GM19372 (cell line): ENCODE measurements at regions not wholly inside any gene's neighbourhood (a gene's known extent, or its start where the extent isn't known, plus 50 kb on each side); places are given as distances from the start of the nearest gene placed in this dataset.

ENCODE experiments used
- ATAC-seq: cut with Tn5 transposase; IDR thresholded peaks from one replicate; pipeline ENCODE4 v1.9.1; 2021; ENCODE audit warnings: mild to moderate bottlenecking, low read depth, moderate library complexity; ENCODE audit not compliant: unreplicated experiment

DNA sequence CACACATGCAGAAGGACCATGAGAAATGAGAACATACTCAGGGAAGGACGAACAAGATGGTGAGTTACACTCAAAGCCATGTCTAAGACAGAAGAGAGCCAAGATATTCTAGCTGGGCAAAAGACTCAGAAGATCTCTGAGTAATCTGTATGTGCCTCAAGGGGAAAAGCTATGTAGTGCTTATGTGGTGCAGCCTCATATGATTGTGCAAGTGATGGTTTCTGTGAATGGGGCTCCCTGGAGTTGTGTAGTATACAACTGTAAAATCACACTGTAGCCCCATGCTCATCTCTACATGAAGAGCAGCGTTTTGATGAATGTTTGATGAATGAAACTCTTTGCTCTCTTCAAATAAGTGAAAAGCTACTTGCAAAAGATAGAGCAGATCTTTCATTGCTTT lies 57.5 kb downstream of the OSR1 start:
- no peak for ATAC-seq

DNA sequence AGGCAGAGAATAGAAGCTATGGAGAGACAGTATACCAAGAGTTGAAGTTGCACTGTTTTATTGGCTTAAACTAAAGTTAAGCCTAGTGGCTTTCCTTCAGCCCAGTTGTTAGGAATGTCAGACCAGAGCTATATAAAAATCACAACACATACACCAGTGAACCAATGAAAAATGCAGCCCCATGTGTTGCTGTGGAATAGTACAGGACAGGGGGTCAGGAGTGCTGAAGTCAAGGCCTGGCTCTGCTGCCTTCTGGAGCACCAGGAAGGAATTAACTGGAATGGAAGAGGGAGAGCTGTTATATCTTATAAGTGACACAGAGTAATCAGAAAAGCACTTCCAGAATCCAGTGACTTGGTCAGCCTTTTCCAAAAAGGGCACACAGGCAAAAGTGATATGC lies 58.9 kb downstream of the OSR1 start:
- ATAC-seq, result no peak

DNA sequence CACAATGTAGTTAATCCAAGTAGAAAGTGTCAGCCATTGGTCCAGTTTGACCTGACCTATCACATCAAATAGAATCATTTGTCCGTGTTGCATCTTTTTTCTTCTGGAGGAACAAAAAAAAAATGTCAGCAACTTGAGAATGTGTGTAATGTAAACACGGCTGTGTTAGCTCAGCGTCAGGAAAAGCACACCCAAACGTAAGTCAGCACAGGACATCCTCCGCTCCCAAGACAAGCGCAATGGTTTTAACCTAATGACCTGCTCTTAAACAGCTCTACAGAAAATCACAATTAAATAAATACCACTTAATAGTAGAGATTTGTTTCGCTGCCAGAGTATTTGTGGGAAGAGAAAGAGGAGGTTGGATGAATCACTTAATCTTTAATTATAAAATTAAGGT lies 59.4 kb downstream of the OSR1 start:
- no peak for ATAC-seq

DNA sequence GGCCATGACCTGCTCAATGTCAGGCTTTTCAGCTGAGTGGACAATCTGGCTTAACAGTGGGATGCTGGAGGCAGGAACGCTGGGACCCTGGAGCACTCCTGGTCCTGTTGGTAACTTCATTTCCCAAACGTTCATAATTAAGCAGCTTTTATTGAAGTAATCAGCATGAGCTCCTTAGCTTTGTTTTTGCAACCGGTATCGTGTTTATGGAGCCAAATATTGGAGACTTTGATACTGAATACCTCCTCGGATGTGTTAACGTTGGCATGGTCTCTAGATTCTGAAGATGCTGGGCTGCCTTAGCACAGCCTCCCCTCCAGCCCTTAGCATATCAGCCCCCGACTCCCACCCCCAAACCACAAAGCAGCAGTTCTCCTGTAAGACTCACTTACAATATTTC lies 60.7 kb downstream of the OSR1 start:
- ATAC-seq, result no peak

DNA sequence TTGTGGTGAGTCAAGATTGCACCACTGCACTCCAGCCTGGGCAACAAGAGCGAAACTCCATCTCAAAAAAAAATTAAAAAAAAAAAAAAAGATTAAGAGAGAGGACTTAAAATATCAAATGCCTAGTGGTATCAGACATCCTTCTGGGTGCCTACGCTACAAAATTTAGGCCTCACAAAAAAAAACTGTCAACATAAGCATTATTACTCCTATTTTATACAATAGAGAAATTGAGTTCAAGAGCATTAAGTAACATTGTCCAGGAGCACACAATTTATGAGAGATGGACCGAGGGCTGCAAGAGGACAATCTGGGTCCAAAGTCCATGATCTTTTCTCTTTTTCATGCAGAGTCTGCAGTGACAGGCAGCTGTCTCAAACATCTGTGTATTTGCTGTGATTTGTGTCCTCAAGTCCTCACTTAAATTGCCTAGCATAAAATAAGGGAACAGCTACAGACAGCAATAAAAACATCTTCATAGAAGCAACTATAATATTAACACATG lies 62.4 kb downstream of the OSR1 start:
- no peak for ATAC-seq

DNA sequence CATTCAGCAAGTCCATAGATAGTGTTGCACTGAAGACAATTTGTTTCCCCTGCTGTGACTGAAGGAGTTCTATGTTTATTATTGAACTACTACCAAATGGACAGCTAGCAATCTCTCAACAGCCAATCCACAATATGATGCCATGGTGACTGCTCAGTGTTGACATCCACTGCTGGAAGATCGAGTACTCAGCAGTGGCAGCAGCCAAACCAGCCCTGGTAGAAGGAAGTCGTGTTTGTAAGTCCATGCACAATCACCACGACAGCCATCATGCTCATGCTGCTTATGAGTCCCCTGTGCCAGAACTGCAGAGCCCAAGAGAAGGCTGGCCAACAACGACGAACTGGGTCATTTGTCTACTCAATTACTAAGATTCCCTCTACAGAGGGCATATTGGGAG lies 66.4 kb downstream of the OSR1 start:
- ATAC-seq, result no peak

DNA sequence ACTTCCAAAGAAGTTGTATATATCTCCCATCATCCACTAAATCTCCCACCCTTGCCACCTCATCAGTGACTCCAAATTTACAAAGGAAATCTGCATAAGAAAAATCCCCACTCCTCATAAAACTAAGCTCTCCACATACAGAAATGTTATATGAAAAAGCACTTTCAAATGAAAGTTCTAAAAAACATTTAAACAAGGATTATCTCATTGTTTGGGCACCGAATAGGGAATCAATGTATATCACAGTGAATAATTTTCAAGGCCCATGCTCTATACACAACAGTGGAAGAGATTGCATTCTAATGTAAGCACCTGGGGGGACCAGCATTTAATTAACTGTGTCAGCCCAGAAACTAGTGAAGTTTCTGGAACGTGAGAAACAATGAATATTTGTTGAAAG lies 70.1 kb downstream of the OSR1 start:
- ATAC-seq, result no peak

DNA sequence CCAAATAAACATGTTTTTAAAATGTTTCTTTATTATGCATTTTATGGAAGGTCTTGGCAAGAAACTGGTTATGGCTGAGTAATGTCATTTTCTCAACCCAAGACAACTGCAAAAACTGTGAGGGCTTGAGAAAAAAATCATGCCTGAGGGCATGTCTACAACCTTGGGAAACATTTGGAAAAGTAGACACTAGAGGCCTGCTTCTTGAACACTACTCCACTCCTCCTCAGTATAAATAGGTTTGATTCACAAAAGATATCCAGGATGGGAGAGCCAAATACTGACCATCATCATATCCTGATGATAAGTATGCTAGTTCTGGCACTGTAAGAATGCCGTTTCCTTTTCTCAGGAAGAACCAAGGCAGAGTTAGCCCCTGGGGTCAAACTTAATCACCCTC lies 71.1 kb downstream of the OSR1 start:
- no peak for ATAC-seq

DNA sequence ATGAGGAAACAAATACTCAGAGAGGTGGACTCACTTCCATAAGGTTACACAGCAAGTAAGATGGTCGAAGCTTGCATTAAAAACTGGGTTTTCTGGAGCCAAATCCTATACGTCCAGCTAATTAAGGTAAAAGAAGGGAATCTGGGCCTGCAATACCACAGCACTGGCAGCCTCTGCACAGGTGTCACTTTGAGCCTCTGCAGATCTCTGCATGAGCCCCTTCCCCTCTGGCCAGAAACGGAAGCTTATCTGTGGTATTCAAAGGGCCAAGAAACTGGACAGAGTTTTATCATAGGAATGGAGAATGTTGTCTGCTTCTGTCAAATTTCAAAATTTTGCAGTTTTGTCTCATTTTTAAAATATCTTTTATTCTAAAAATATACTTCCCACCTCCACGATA lies 76.1 kb downstream of the OSR1 start:
- no peak for ATAC-seq

DNA sequence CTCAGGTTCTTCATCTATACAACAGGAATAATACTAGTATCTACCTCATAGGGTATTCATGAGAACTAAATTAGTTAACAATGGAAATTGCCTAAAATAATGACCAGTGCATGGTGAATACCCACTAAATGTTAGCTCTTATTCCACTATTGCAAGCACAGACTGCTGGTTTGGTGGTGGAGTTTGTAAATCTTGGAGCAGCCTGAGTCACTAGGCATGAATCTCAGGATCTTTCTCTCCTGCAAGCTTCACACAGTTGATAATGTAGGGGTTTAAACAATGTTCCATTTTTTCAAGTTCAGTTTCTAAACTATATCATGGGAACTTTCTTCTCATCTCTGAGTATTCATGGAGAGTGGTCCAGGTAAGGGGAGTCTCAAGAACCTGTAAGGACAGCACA lies 84.0 kb downstream of the OSR1 start:
- no peak for ATAC-seq

DNA sequence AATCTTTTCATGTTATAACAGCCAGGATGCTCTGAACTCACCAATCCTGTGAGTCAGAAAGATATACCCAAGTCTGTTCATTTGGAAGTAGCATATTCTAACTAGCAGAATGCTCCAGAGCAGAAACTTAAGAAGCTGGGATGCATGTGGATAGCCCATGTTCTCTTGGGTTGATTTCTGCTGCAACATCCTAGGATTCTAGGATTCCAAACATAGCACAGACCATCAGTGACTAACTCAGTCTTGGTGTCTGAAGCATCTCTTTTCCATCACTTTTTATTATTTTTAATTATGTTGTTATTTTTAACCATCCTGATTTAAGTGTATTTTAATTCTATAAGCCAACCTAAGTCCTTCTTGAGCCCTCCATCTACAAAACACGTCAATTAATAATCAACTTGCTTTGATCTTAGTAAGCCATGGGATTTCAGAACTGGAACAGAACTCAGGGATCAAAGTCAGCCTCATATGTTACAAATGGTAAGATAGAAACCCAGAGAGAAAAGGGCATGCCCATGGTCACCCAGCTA lies 85.4 kb downstream of the OSR1 start:
- no peak for ATAC-seq

DNA sequence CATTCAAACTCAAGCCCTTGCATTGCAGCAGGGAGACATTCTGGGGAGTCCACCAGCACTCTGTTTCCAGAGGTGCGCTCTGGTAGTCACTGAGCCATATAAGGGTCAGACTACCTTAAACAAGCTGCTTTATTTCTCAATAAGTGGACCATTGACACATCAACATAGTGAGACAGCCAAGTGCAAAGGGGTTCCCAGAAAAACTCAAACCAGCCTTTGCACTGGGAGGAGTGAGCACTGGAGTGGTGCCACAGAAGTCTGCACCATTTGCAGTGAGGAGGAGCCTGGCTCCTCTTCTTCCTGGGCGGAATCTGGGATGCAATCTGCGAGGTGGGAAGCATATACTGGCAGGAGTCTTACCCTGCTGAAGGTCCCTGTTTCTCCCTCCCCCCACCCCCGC lies 86.4 kb downstream of the OSR1 start:
- ATAC-seq, result no peak

DNA sequence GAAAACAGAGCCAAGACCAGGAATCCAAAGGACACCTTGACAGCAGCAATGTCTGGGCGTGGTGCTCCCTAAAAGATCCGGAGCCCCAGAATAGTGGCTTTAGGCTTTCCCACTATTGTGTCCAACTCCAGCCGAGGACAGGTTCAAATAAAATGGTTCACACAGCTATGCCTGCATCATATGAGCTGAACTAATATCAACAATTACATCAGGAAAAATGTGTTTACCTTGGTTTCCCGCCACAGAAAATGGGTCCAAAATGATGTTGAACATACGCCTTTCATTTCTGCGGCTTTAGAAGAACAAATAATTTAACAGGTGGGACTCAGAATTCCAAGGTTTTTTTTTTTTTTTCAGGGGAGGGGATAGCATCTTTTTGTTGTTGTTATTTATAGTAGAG lies 93.6 kb downstream of the OSR1 start:
- ATAC-seq, result no peak

DNA sequence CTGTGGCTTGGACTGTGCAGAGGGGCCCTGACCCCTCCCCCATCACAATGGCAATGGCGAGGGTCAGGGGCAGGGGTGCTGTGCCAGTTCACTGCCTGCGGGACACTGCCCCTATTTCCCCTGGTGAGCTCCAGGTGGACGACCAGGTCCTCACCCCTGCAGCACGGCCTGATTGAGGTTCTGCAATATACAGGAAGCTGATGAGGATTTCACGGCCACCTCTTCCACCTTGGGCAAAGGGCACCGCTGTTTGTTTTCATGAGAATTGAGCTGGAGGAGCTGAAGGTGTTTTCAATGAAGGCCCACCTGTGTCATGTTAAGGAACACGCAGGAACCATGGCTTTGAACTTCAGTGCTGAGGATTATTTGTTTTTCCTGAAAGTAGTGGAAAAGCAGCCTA lies 96.3 kb downstream of the OSR1 start:
- ATAC-seq, result no peak

DNA sequence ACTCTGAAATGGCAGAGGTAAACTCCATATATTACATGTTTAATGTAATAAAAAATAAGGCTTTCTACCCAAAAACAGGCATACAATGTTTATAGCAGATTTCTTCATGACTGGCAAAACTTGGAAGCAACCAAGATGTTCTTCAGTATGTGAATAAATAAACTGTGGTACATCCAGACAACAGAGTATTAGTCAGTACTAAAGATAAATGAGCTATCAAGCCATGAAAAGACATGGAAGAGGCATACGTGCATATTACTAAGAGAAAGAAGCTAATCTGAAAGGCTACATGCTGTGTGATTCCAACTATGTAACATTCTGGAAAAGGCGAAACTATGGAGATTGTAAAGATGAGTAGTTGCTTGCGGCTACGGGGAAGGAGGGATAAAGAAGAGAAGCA lies 97.4 kb downstream of the OSR1 start:
- ATAC-seq, result no peak

DNA sequence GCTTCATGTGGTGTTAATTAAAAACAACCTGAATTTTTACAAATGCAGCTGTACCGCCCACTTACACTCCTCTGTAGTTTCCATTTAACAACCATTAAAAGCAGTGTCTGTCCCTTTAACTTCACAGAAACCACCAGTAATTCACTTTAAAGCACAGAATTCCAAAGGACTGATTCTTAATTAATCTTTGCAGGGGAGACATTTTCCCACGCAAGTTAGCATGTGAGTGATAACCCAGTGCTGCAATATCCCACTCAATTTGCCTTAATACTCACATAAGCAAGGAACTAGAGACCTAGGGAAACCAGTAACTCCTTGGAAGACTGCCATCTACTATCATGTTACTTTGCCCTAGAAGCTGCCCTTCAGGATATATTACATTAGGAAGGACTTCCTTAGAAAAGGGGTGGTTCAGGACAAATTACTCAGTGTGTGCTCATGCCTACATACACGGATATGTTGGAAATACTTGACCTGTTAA lies 102.3 kb downstream of the OSR1 start:
- ATAC-seq, result no peak

DNA sequence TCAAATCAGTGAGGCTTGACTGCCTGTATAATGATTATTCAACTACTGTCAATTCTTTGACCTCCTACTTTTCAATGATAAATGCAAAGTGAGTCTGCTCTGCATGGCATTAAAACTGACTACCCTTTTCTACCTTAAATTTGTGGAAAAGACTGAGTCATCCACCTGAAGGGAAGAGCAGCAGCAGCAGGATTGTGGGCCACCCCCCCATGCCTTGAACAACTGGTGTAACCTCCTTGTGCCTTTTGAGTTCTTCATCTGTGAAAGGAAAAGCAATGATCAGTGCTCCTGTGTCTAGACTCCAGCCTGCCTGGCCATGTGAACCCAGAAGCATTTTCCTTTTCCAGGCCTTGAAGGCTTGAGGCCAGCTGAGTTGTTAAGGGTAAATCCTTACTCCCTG lies 102.9 kb downstream of the OSR1 start:
- ATAC-seq, result no peak

DNA sequence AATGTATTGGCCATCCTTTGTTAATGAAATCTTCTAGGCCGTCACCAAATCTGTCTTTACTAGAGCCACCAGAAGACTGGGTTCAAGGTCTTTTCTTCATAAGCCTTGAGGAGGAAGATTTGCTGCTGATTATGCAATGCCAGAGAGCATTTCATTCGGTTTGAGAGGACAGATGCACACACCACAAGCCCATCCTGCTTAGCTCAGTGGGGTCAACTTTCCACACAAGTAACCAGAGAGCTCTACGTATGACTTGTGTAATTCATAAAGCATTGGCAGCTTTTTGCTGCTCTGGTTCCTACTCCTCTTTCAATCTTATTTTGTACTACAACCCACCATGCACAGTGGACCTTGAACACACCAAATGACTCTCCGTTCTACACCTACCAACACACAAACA lies 106.9 kb downstream of the OSR1 start:
- no peak for ATAC-seq

DNA sequence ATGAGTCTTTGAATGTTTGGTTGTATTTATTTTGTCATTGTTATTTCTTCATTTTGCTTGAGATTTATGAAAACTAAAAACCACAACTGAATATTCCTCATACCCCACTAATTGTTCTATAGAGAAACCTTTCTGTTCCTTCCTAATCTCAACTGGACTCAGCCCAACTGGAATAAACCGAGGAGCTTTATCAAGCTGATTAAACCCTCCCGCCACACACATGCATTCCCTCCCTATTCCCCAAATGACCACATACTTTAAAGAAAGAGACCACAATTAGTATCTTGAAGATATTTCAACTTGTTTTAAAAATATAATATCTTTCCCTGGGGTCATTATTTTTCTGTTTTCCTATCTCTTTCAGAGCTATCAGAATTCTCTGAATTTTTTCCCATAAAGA lies 107.5 kb downstream of the OSR1 start:
- no peak for ATAC-seq

DNA sequence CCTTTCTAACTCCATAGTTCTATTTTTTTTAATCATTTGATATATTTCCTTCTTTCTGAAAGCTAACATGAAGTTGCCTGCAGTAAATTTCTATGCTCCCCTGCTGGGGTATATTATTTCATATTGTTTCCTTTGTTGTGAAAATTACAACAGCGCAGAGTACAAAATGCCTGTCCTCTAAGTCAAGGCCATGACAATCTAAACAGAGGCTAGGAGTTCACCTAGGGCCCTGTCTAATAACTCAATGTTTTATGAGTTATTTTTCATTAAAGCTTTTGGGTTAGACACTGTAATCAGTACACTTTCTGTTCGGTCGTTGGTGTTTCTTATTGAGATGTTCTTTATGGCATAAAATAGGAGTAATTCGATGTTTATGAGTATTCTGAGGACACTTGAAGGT lies 111.2 kb downstream of the OSR1 start:
- no peak for ATAC-seq

DNA sequence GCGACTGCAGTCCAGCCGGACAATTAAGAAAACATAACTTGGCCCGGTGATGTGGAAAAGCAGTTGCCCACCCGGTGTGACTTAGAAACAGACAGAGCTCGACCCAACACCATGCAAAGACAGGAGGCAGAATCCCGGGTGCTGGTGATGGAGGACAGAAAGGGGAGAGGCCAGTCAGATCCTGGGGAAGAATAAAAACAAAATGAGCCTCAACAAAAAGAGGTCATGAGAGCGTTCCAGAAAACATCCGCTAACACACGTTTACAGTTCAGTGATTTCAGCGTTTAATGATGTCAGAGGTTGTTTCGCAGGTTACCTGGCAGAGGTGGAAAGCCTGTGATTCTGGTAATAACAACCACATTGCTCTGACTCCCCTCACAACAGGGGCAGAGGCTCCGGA lies 111.9 kb downstream of the OSR1 start:
- ATAC-seq, result no peak

DNA sequence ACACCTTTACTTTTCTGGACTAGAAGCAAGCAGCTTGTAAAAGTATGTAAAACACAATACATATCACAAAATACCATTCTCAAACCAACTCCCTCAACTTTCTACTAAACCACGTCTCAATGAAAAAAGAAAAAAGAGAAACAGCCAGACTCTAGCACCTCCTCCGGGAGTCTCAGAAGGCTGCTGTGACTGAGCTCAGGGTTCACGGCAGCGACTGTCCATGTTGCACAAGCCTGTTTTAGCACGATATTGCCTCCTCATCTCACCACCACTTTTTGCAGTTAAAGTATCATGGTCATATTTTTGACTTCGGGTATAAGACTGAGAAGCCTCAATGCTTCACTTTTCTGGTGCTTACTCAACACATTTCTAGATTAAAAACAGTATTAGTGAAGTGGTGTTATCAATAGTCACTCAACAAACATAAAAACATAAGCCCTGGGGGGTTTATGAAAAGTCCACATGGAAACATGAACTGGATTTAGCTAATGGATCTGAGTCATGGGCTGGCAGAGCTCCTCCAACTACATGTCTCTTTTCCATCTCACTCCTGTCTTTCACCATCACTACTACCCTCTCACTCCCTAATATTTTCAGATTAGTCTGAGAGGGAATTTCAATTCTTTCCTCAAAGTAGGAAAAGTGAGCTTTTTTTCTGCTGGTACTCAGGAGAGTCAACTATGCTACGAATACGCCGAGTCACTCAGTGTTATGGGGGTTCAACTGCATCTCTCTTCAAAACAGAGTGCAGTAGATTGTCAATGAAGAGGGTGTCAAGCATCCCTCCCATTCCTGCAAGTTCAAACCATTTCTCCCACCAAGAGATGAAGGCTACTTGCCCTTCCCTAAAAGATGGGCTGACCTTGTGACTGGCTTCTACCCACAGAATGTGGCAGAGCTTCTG lies 113.7 kb downstream of the OSR1 start:
- no peak for ATAC-seq
